ENCODE measurements at regions not wholly inside any gene's neighbourhood (a gene's known extent, or its start where the extent isn't known, plus 50 kb on each side); places are given as distances from the start of the nearest gene placed in this dataset.

GRCh38 chr11:70517203-70517602 is 118.9 kb downstream of the CTTN start:
- CTCF ChIA-PET, result no interaction called here
- H3K27ac ChIP-seq (ENCODE audit: low read depth, low read length, poor library complexity, severe bottlenecking), result no peak overlapping the region
- POLR2A ChIA-PET (ENCODE audit: low non-redundant PET), result no interaction called here
- no peak for TF ChIP-seq CTCF (conservative IDR thresholded peaks at IDR 0.05; ENCODE audit: low read depth, low read length)
- no peak for TF ChIP-seq EZH2 (IDR thresholded peaks at IDR 0.05; ENCODE audit: borderline replicate concordance, low read depth, low read length, poor library complexity, severe bottlenecking)
- no peaks in the 10 kb centered on the region for H3K4me1 ChIP-seq (ENCODE audit: insufficient read depth, low read length, poor library complexity, severe bottlenecking)
- H3K36me3 ChIP-seq (ENCODE audit: insufficient read depth, low read length, poor library complexity, severe bottlenecking), result no peaks in the 10 kb centered on the region
- no TSS peak for BruUV-seq (replicated peaks)
- intact Hi-C loops (cut with micrococcal nuclease; ENCODE audit: unreplicated experiment), result no loop called here
- DNase-seq (ENCODE audit: low spot score), result no peak
- peaks cover 25% of the 10 kb centered on the region for H3K27me3 ChIP-seq (replicated peaks; ENCODE audit: insufficient read depth, low read depth, low read length, poor library complexity)
- H3K4me3 ChIP-seq (ENCODE audit: low read depth, low read length, poor library complexity, severe bottlenecking), result no peak overlapping the region
- peaks cover 20% of the 10 kb centered on the region for H3K9me3 ChIP-seq (ENCODE audit: low read depth, low read length, poor library complexity, severe bottlenecking)

GRCh38 chr11:70517988-70518907 is 119.9 kb downstream of the CTTN start:
- Histone ChIP-seq H3K4me1 (ENCODE audit: insufficient read depth, low read length, poor library complexity, severe bottlenecking) (no peaks in the 10 kb centered on the region), H3K27ac (ENCODE audit: low read depth, low read length, poor library complexity, severe bottlenecking) (no peak overlapping the region), H3K4me3 (ENCODE audit: low read depth, low read length, poor library complexity, severe bottlenecking) (no peak overlapping the region), H3K36me3 (ENCODE audit: insufficient read depth, low read length, poor library complexity, severe bottlenecking) (no peaks in the 10 kb centered on the region), H3K9me3 (ENCODE audit: low read depth, low read length, poor library complexity, severe bottlenecking) (peaks cover 10% of the 10 kb centered on the region), H3K27me3 (replicated peaks; ENCODE audit: insufficient read depth, low read depth, low read length, poor library complexity) (peaks cover 25% of the 10 kb centered on the region)
- CTCF ChIA-PET, result no interaction called here
- DNase-seq (ENCODE audit: low spot score), result no peak
- no peak for TF ChIP-seq EZH2 (IDR thresholded peaks at IDR 0.05; ENCODE audit: borderline replicate concordance, low read depth, low read length, poor library complexity, severe bottlenecking)
- TF ChIP-seq CTCF (conservative IDR thresholded peaks at IDR 0.05; ENCODE audit: low read depth, low read length), result no peak
- BruUV-seq (replicated peaks), result no TSS peak
- intact Hi-C loops (cut with micrococcal nuclease; ENCODE audit: unreplicated experiment), result no loop called here
- POLR2A ChIA-PET (ENCODE audit: low non-redundant PET), result no interaction called here

- intact Hi-C loops (cut with micrococcal nuclease; ENCODE audit: unreplicated experiment), result no loop called here
- Histone ChIP-seq H3K27me3 (replicated peaks; ENCODE audit: insufficient read depth, low read depth, low read length, poor library complexity) (peaks cover 25% of the 10 kb centered on the region), H3K4me1 (ENCODE audit: insufficient read depth, low read length, poor library complexity, severe bottlenecking) (no peaks in the 10 kb centered on the region), H3K4me3 (ENCODE audit: low read depth, low read length, poor library complexity, severe bottlenecking) (no peak overlapping the region), H3K27ac (ENCODE audit: low read depth, low read length, poor library complexity, severe bottlenecking) (no peak overlapping the region), H3K36me3 (ENCODE audit: insufficient read depth, low read length, poor library complexity, severe bottlenecking) (no peaks in the 10 kb centered on the region), H3K9me3 (ENCODE audit: low read depth, low read length, poor library complexity, severe bottlenecking) (peaks cover 3% of the 10 kb centered on the region)
- BruUV-seq (replicated peaks), result no TSS peak
- ChIA-PET POLR2A (ENCODE audit: low non-redundant PET) (no interaction called here), CTCF (no interaction called here)
- no peak for TF ChIP-seq EZH2 (IDR thresholded peaks at IDR 0.05; ENCODE audit: borderline replicate concordance, low read depth, low read length, poor library complexity, severe bottlenecking)
- no peak for TF ChIP-seq CTCF (conservative IDR thresholded peaks at IDR 0.05; ENCODE audit: low read depth, low read length)
- no peak for DNase-seq (ENCODE audit: low spot score)
These were observed 120.8 kb downstream of the CTTN start for GRCh38 chr11:70519117-70519516.

Data from A673 (cell line).